HEK293 (cell line): ENCODE measurements at regions not wholly inside any gene's neighbourhood (a gene's known extent, or its start where the extent isn't known, plus 50 kb on each side); places are given as distances from the start of the nearest gene placed in this dataset.

Source experiments
- CTCF ChIA-PET: fragments of 350-600 bp; formaldehyde crosslinking; extraction: SDS; loops from one replicate; lab custom pipeline; 2021; ENCODE audit warnings: antibody characterized with exemption; lab: Yijun Ruan, JAX
- POLR2A ChIA-PET: fragments of 300-600 bp; formaldehyde crosslinking; extraction: SDS; loops from one replicate; lab custom pipeline; 2020; ENCODE audit warnings: antibody characterized with exemption, inconsistent platforms; lab: Yijun Ruan, JAX
- H3K27ac ChIP-seq: fragments of 200-500 bp; sonication (Bioruptor generic); 2 replicates; pipeline ENCODE4 v1.5.1; 2014; ENCODE audit warnings: low read depth, low read length, control low read depth, inconsistent platforms; ENCODE audit errors: extremely low read depth
- H3K36me3 ChIP-seq, 2 experiments: fragments of 200-500 bp in 1 of 2; sonication (Bioruptor generic) in 1 of 2; 1 replicate in 1 of 2; 2 replicates in 1 of 2; pipeline ENCODE4 v1.5.1; 2014 to 2017; ENCODE audit warnings: inconsistent platforms in 2 of 2, low read length in 2 of 2; ENCODE audit not compliant: control insufficient read depth in 2 of 2, insufficient read depth in 1 of 2
- H3K4me1 ChIP-seq: fragments of 200-500 bp; sonication (Bioruptor generic); 2 replicates; pipeline ENCODE4 v1.5.1; 2014; ENCODE audit warnings: mild to moderate bottlenecking, low read length, inconsistent platforms; ENCODE audit not compliant: control insufficient read depth, insufficient read depth
- H3K4me3 ChIP-seq: 2 replicates; pipeline ENCODE4 v1.5.1; 2011; ENCODE audit warnings: low read depth, mild to moderate bottlenecking, control low read depth, low read length, moderate library complexity
- H3K9me3 ChIP-seq: fragments of 200-500 bp; sonication (Bioruptor generic); 2 replicates; pipeline ENCODE4 v1.5.1; 2014; ENCODE audit warnings: low read depth, low read length, inconsistent platforms; ENCODE audit not compliant: control insufficient read depth, insufficient read depth
- BCL11B ChIP-seq: fragments of 450-650 bp; formaldehyde crosslinking; IDR thresholded peaks from 2 replicates; pipeline ENCODE4 v1.5.1; 2016; ENCODE audit warnings: low read depth, missing biosample characterization, missing genetic modification characterization
- EGR2 ChIP-seq: fragments of 450-650 bp; formaldehyde crosslinking; IDR thresholded peaks from 2 replicates; pipeline ENCODE4 v1.5.1; 2016; ENCODE audit warnings: low read depth, missing biosample characterization, missing genetic modification characterization
- GFI1B ChIP-seq: fragments of 450-650 bp; formaldehyde crosslinking; IDR thresholded peaks from 2 replicates; pipeline ENCODE4 v1.5.1; 2016; ENCODE audit warnings: missing biosample characterization, missing genetic modification characterization
- GLI4 ChIP-seq: fragments of 450-650 bp; formaldehyde crosslinking; IDR thresholded peaks from 2 replicates; pipeline ENCODE4 v1.5.1; 2016; ENCODE audit warnings: missing biosample characterization, missing genetic modification characterization
- KLF1 ChIP-seq: fragments of 450-650 bp; formaldehyde crosslinking; IDR thresholded peaks from 2 replicates; pipeline ENCODE4 v1.5.1; 2016; ENCODE audit warnings: missing biosample characterization, missing genetic modification characterization
- KLF8 ChIP-seq: fragments of 450-650 bp; formaldehyde crosslinking; IDR thresholded peaks from 2 replicates; pipeline ENCODE4 v1.5.1; 2016; ENCODE audit warnings: missing biosample characterization, missing genetic modification characterization
- SP7 ChIP-seq: fragments of 450-650 bp; formaldehyde crosslinking; IDR thresholded peaks from 2 replicates; pipeline ENCODE4 v1.5.1; 2016; ENCODE audit warnings: missing biosample characterization, missing genetic modification characterization
- YY1 ChIP-seq: fragments of 450-650 bp; formaldehyde crosslinking; IDR thresholded peaks from 2 replicates; pipeline ENCODE4 v1.5.1; 2018; ENCODE audit warnings: missing biosample characterization, missing genetic modification characterization
- YY2 ChIP-seq: fragments of 450-650 bp; formaldehyde crosslinking; IDR thresholded peaks from 2 replicates; pipeline ENCODE4 v1.5.1; 2016; ENCODE audit warnings: missing biosample characterization, missing genetic modification characterization
- ZBTB1 ChIP-seq: fragments of 450-650 bp; formaldehyde crosslinking; IDR thresholded peaks from 2 replicates; pipeline ENCODE4 v1.5.1; 2016; ENCODE audit warnings: missing biosample characterization, missing genetic modification characterization
- ZFP41 ChIP-seq: fragments of 450-650 bp; formaldehyde crosslinking; IDR thresholded peaks from 2 replicates; pipeline ENCODE4 v1.5.1; 2016; ENCODE audit warnings: missing biosample characterization, missing genetic modification characterization, borderline replicate concordance
- ZNF10 ChIP-seq: fragments of 450-650 bp; formaldehyde crosslinking; IDR thresholded peaks from 2 replicates; pipeline ENCODE4 v1.5.1; 2017; ENCODE audit warnings: missing biosample characterization, missing genetic modification characterization
- ZNF133 ChIP-seq: fragments of 450-650 bp; formaldehyde crosslinking; IDR thresholded peaks from 2 replicates; pipeline ENCODE4 v1.5.1; 2016; ENCODE audit warnings: missing biosample characterization, missing genetic modification characterization
- ZNF146 ChIP-seq: fragments of 450-650 bp; formaldehyde crosslinking; IDR thresholded peaks from 2 replicates; pipeline ENCODE4 v1.5.1; 2016; ENCODE audit warnings: missing biosample characterization, missing genetic modification characterization
- ZNF239 ChIP-seq: fragments of 450-650 bp; formaldehyde crosslinking; IDR thresholded peaks from 2 replicates; pipeline ENCODE4 v1.5.1; 2016; ENCODE audit warnings: missing biosample characterization, missing genetic modification characterization
- ZNF280D ChIP-seq: fragments of 450-650 bp; formaldehyde crosslinking; IDR thresholded peaks from 2 replicates; pipeline ENCODE4 v1.5.1; 2016; ENCODE audit warnings: missing biosample characterization, missing genetic modification characterization
- ZNF394 ChIP-seq: fragments of 450-650 bp; formaldehyde crosslinking; IDR thresholded peaks from 2 replicates; pipeline ENCODE4 v1.5.1; 2016; ENCODE audit warnings: missing biosample characterization, missing genetic modification characterization, mild to moderate bottlenecking, moderate library complexity, borderline replicate concordance
- ZNF404 ChIP-seq: fragments of 450-650 bp; formaldehyde crosslinking; IDR thresholded peaks from 2 replicates; pipeline ENCODE4 v1.5.1; 2017; ENCODE audit warnings: missing biosample characterization, missing genetic modification characterization
- ZNF433 ChIP-seq: fragments of 450-650 bp; formaldehyde crosslinking; IDR thresholded peaks from 2 replicates; pipeline ENCODE4 v1.5.1; 2016; ENCODE audit warnings: missing biosample characterization, missing genetic modification characterization, low read depth
- ZNF514 ChIP-seq: fragments of 450-650 bp; formaldehyde crosslinking; IDR thresholded peaks from 2 replicates; pipeline ENCODE4 v1.5.1; 2016; ENCODE audit warnings: missing biosample characterization, missing genetic modification characterization
- ZNF521 ChIP-seq: fragments of 450-650 bp; formaldehyde crosslinking; IDR thresholded peaks from 2 replicates; pipeline ENCODE4 v1.5.1; 2017; ENCODE audit warnings: missing biosample characterization, mild to moderate bottlenecking, missing genetic modification characterization
- ZNF585B ChIP-seq: fragments of 450-650 bp; formaldehyde crosslinking; IDR thresholded peaks from 2 replicates; pipeline ENCODE4 v1.5.1; 2016; ENCODE audit warnings: missing biosample characterization, missing genetic modification characterization
- ZNF639 ChIP-seq: fragments of 450-650 bp; formaldehyde crosslinking; IDR thresholded peaks from 2 replicates; pipeline ENCODE4 v1.5.1; 2016; ENCODE audit warnings: missing biosample characterization, missing genetic modification characterization
- ZNF664 ChIP-seq: fragments of 450-650 bp; formaldehyde crosslinking; IDR thresholded peaks from 2 replicates; pipeline ENCODE4 v1.5.1; 2016; ENCODE audit warnings: missing biosample characterization, missing genetic modification characterization
- ZNF677 ChIP-seq: fragments of 450-650 bp; IDR thresholded peaks from 2 replicates; pipeline ENCODE4 v1.5.0; 2018; ENCODE audit warnings: missing biosample characterization, mild to moderate bottlenecking, missing genetic modification characterization, moderate library complexity
- TF ChIP-seq, protein P1 (sequence below): IDR thresholded peaks from 2 replicates; pipeline ENCODE4 v1.6.1; 2011; ENCODE audit warnings: mild to moderate bottlenecking, low read depth, low read length, borderline replicate concordance
- TF ChIP-seq, protein P2 (sequence below): fragments of 450-650 bp; formaldehyde crosslinking; IDR thresholded peaks from 2 replicates; pipeline ENCODE4 v1.5.1; 2016; ENCODE audit warnings: missing biosample characterization, missing genetic modification characterization
- TF ChIP-seq, protein P3 (sequence below): fragments of 450-650 bp; formaldehyde crosslinking; IDR thresholded peaks from 2 replicates; pipeline ENCODE4 v1.5.1; 2016; ENCODE audit warnings: missing biosample characterization, missing genetic modification characterization

DNA sequence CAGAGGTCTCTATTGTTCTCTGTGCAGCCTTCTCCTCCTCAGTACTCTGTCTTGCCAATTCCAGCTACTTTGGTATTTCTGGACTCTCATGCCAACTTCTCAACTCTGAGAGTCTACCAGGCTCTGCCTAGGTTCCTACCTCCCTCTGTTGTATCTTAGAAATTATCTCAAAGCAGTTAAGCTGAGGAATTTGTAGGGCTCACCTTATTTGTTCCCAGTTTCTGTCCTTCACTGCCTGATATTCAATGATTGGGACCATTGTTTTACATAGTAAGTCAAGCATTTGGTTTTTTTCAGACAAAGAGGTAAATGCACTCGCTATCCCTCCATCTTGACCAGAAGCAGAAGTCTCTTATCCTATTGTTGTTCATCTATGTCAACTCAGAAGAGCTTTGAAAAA is 205.0 kb upstream of the PGR start (continued):
- TF ChIP-seq GLI4 (tag by site-specific recombination), result no peak
- no peak for TF ChIP-seq ZNF10
- TF ChIP-seq ZNF146 (tag by site-specific recombination), result no peak

DNA sequence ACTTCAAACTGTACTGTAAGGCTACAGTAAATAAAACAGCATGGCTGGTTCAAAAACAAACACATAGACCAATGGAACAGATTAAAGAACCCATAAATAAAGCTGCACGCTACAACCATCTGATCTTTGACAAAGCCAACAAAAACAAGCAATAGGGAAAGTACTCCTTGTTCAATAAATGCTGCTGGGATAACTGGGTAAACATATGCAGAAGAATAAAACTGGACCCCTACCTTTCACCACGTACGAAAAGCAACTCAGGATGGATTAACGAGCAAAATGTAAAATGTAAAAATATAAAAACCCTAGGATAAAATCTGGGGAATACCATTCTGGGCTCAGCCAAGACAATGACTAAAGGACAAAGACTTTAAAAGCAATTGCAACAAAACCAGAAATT is 201.8 kb upstream of the PGR start:
- CTCF ChIA-PET, result interaction anchor here (0.7 kb wide), 2 partner anchors 207 to 1352 kb away, joined by 3 read pairs; no protein-coding TSS in a partner anchor
- H3K36me3 ChIP-seq, result no peaks in the 10 kb centered on the region

DNA sequence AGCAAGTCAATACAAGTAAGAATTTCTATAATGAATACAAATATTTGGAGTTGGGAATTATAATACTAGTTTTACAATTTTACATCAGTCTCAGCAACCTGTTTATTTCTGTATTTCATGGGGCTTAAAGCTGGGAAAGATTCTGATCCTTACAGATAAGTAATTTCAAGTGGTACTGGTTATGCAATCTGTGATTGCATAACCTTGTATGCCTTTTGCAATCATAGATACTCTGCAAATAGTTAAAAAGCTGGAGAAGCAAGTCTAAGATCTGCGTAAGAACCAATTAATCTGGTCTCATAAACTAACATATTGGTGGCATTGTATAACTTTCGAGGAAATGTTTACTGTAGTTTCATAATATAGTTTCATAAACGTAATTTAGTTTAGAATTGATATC is 198.3 kb upstream of the PGR start:
- POLR2A ChIA-PET, result no interaction called here
- Histone ChIP-seq H3K27ac (no peak overlapping the region), H3K9me3 (no peaks in the 10 kb centered on the region), H3K4me1 (no peaks in the 10 kb centered on the region), H3K36me3 (no peaks in the 10 kb centered on the region), H3K4me3 (no peak overlapping the region)
- TF ChIP-seq ZNF639 (tag by site-specific recombination) (no peak), ZNF239 (no peak), ZNF394 (tag by site-specific recombination) (no peak), ZNF521 (tag by site-specific recombination) (no peak), EGR2 (no peak), YY1 (tag by site-specific recombination) (no peak), GFI1B (tag by site-specific recombination) (no peak), BCL11B (no peak), ZNF433 (tag by site-specific recombination) (no peak), KLF8 (tag by site-specific recombination) (no peak), ZNF677 (tag by site-specific recombination) (no peak), ZNF280D (tag by site-specific recombination) (no peak), ZNF664 (no peak), YY2 (tag by site-specific recombination) (no peak), KLF1 (tag by site-specific recombination) (no peak)
- TF ChIP-seq, protein P1, sequence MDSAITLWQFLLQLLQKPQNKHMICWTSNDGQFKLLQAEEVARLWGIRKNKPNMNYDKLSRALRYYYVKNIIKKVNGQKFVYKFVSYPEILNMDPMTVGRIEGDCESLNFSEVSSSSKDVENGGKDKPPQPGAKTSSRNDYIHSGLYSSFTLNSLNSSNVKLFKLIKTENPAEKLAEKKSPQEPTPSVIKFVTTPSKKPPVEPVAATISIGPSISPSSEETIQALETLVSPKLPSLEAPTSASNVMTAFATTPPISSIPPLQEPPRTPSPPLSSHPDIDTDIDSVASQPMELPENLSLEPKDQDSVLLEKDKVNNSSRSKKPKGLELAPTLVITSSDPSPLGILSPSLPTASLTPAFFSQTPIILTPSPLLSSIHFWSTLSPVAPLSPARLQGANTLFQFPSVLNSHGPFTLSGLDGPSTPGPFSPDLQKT, result no peak
- TF ChIP-seq, protein P2, sequence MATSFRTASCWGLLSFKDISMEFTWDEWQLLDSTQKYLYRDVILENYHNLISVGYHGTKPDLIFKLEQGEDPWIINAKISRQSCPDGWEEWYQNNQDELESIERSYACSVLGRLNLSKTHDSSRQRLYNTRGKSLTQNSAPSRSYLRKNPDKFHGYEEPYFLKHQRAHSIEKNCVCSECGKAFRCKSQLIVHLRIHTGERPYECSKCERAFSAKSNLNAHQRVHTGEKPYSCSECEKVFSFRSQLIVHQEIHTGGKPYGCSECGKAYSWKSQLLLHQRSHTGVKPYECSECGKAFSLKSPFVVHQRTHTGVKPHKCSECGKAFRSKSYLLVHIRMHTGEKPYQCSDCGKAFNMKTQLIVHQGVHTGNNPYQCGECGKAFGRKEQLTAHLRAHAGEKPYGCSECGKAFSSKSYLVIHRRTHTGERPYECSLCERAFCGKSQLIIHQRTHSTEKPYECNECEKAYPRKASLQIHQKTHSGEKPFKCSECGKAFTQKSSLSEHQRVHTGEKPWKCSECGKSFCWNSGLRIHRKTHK (tag by site-specific recombination), result no peak
- TF ChIP-seq, protein P3, sequence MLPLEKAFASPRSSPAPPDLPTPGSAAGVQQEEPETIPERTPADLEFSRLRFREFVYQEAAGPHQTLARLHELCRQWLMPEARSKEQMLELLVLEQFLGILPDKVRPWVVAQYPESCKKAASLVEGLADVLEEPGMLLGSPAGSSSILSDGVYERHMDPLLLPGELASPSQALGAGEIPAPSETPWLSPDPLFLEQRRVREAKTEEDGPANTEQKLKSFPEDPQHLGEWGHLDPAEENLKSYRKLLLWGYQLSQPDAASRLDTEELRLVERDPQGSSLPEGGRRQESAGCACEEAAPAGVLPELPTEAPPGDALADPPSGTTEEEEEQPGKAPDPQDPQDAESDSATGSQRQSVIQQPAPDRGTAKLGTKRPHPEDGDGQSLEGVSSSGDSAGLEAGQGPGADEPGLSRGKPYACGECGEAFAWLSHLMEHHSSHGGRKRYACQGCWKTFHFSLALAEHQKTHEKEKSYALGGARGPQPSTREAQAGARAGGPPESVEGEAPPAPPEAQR (tag by site-specific recombination), result no peak
- CTCF ChIA-PET, result interaction anchor here (0.6 kb wide), 1 partner anchor 374 kb away, joined by 3 read pairs; no protein-coding TSS in a partner anchor

More for the DNA sequence above, 201.8 kb upstream of the PGR start:
- no peak overlapping the region for H3K4me3 ChIP-seq
- H3K4me1 ChIP-seq, result no peaks in the 10 kb centered on the region
- no peak overlapping the region for H3K27ac ChIP-seq
- POLR2A ChIA-PET, result no interaction called here
- TF ChIP-seq ZNF664 (no peak), ZNF133 (tag by site-specific recombination) (no peak), ZFP41 (tag by site-specific recombination) (no peak), ZNF514 (tag by site-specific recombination) (no peak), SP7 (tag by site-specific recombination) (no peak), ZNF585B (tag by site-specific recombination) (no peak), ZNF404 (tag by site-specific recombination) (no peak), ZBTB1 (tag by site-specific recombination) (no peak)
- TF ChIP-seq, all 188 proteins: peak for 0
- no peaks in the 10 kb centered on the region for H3K9me3 ChIP-seq
